ENCODE measurements at regions not wholly inside any gene's neighbourhood (a gene's known extent, or its start where the extent isn't known, plus 50 kb on each side); places are given as distances from the start of the nearest gene placed in this dataset.
"Not testable (repeated sequence)": the region's sequence is repeated elsewhere in the genome, so short reads cannot be mapped to it uniquely, and the experiment has no call there.

GRCh38 chr12:102329883-102330282 lies 132.2 kb upstream of the PMCH start:
- intact Hi-C loops (cut with DNase I; ENCODE audit: low total_unique reads), result no loop called here
- Histone ChIP-seq H3K27me3 (no peaks in the 10 kb centered on the region), H3K9me3 (no peaks in the 10 kb centered on the region), H3K4me3 (no peak overlapping the region), H3K36me3 (no peaks in the 10 kb centered on the region), H3K27ac (no peak overlapping the region), H3K4me1 (no peaks in the 10 kb centered on the region)
- TF ChIP-seq CTCF (IDR thresholded peaks at IDR 0.05) (no peak), POLR2A (IDR thresholded peaks at IDR 0.05) (no peak)
- DNase-seq, result no peak

GRCh38 chr12:102326982-102327381 lies 129.3 kb upstream of the PMCH start:
- DNase-seq, result no peak
- Histone ChIP-seq H3K4me1 (no peaks in the 10 kb centered on the region), H3K27me3 (no peaks in the 10 kb centered on the region), H3K27ac (no peak overlapping the region), H3K9me3 (no peaks in the 10 kb centered on the region), H3K36me3 (no peaks in the 10 kb centered on the region), H3K4me3 (no peak overlapping the region)
- intact Hi-C loops (cut with DNase I; ENCODE audit: low total_unique reads), result no loop called here
- TF ChIP-seq CTCF (IDR thresholded peaks at IDR 0.05), result no peak

- H3K27ac ChIP-seq; intact Hi-C loops (cut with DNase I; ENCODE audit: low total_unique reads); DNase-seq; H3K4me1 ChIP-seq; H3K27me3 ChIP-seq; H3K4me3 ChIP-seq; H3K36me3 ChIP-seq; H3K9me3 ChIP-seq: not testable (repeated sequence)
Observed at GRCh38 chr12:102325108-102325507, 127.5 kb upstream of the PMCH start.

GRCh38 chr12:102323799-102324198 lies 126.2 kb upstream of the PMCH start:
- no peaks in the 10 kb centered on the region for H3K4me1 ChIP-seq
- no peaks in the 10 kb centered on the region for H3K9me3 ChIP-seq
- no peak overlapping the region for H3K4me3 ChIP-seq
- intact Hi-C loops (cut with DNase I; ENCODE audit: low total_unique reads), result no loop called here
- no peak overlapping the region for H3K27ac ChIP-seq
- no peak for TF ChIP-seq CTCF (IDR thresholded peaks at IDR 0.05)
- TF ChIP-seq POLR2A (IDR thresholded peaks at IDR 0.05), result no peak
- no peaks in the 10 kb centered on the region for H3K27me3 ChIP-seq
- DNase-seq, result no peak
- no peaks in the 10 kb centered on the region for H3K36me3 ChIP-seq

GRCh38 chr12:102322254-102322653 lies 124.6 kb upstream of the PMCH start:
- no peak for DNase-seq
- intact Hi-C loops (cut with DNase I; ENCODE audit: low total_unique reads), result no loop called here
- Histone ChIP-seq H3K4me3 (no peak overlapping the region), H3K27me3 (no peaks in the 10 kb centered on the region), H3K4me1 (no peaks in the 10 kb centered on the region), H3K27ac (no peak overlapping the region), H3K36me3 (no peaks in the 10 kb centered on the region), H3K9me3 (no peaks in the 10 kb centered on the region)
- TF ChIP-seq POLR2A (IDR thresholded peaks at IDR 0.05) (no peak), CTCF (IDR thresholded peaks at IDR 0.05) (no peak)

GRCh38 chr12:102321305-102322082 lies 123.9 kb upstream of the PMCH start:
- Histone ChIP-seq H3K4me3 (no peak overlapping the region), H3K4me1 (no peaks in the 10 kb centered on the region), H3K36me3 (no peaks in the 10 kb centered on the region), H3K9me3 (no peaks in the 10 kb centered on the region), H3K27ac (no peak overlapping the region), H3K27me3 (no peaks in the 10 kb centered on the region)
- intact Hi-C loops (cut with DNase I; ENCODE audit: low total_unique reads), result no loop called here
- TF ChIP-seq CTCF (IDR thresholded peaks at IDR 0.05) (no peak), POLR2A (IDR thresholded peaks at IDR 0.05) (no peak)
- no peak for DNase-seq

Measured in uterus (tissue), 3 donors.